ENCODE measurements at regions not wholly inside any gene's neighbourhood (a gene's known extent, or its start where the extent isn't known, plus 50 kb on each side); places are given as distances from the start of the nearest gene placed in this dataset.

DNA sequence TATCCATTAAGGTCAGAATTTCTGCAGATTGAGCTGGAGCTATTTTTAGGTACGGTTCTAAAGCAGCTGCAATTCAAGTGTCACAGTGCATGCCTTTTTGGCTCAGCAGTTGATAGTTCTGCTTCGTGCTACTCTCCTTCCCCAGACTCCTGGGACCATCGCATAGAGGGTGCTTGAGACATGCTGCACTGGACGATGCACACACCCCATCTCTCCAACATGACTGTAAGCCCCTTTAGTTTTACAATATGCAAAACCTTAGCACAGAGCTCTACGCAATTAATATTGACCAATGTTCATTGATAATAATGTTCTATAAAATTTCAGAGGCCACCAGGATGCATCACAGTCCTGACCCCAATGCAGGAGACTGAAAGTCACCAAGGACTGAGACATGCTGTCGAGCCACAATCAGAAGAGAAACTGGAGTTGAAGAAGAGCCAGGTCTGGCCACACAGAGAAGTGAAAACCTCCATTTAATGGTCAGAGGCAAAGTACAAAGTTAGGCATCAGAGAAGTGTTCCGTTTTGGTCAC, 120.9 kb upstream of the ZC3H12C start:
- TF ChIP-seq EP300 (IDR thresholded peaks at IDR 0.05; ENCODE audit: borderline replicate concordance) = no peak
- no peak for TF ChIP-seq CREB1 (IDR thresholded peaks at IDR 0.05; ENCODE audit: low read depth)
- TF ChIP-seq TEAD4 (IDR thresholded peaks at IDR 0.05) = no peak
- no peak for TF ChIP-seq CEBPB (IDR thresholded peaks at IDR 0.05)
- TF ChIP-seq FOXM1 (IDR thresholded peaks at IDR 0.05; ENCODE audit: borderline replicate concordance, low read depth) = no peak
- no peak for TF ChIP-seq NFIC (IDR thresholded peaks at IDR 0.05)

DNA sequence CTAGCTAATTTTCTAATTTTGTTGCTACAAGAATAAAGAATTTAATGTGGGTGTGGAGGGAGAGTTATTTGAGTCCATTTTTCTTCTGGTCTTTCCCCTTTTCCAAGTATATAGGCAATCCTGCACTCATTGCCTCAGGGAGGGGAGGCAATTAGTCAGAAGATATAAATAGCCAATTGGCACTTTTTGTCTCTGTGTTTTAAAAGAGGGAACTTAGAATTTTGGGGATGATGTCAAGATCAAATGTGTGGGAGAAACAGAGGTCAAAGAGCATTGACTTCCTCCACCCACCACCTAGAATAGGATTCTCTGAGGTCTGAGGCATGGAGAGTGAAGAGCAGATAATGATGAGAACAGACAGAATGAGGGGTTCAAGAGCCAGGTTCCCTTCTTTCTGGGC, 120.3 kb upstream of the ZC3H12C start:
- TF ChIP-seq TAF1 (IDR thresholded peaks at IDR 0.05; ENCODE audit: low read depth) = no peak
- TF ChIP-seq YY1 (IDR thresholded peaks at IDR 0.05; ENCODE audit: low read depth) = no peak
- TF ChIP-seq MAX (IDR thresholded peaks at IDR 0.05) = no peak
- no peak for TF ChIP-seq RAD21 (IDR thresholded peaks at IDR 0.05; ENCODE audit: low read depth)
- no peak for TF ChIP-seq FOXM1 (IDR thresholded peaks at IDR 0.05; ENCODE audit: borderline replicate concordance, low read depth)
- no peak for TF ChIP-seq EP300 (IDR thresholded peaks at IDR 0.05; ENCODE audit: borderline replicate concordance)
- TF ChIP-seq, protein P1, sequence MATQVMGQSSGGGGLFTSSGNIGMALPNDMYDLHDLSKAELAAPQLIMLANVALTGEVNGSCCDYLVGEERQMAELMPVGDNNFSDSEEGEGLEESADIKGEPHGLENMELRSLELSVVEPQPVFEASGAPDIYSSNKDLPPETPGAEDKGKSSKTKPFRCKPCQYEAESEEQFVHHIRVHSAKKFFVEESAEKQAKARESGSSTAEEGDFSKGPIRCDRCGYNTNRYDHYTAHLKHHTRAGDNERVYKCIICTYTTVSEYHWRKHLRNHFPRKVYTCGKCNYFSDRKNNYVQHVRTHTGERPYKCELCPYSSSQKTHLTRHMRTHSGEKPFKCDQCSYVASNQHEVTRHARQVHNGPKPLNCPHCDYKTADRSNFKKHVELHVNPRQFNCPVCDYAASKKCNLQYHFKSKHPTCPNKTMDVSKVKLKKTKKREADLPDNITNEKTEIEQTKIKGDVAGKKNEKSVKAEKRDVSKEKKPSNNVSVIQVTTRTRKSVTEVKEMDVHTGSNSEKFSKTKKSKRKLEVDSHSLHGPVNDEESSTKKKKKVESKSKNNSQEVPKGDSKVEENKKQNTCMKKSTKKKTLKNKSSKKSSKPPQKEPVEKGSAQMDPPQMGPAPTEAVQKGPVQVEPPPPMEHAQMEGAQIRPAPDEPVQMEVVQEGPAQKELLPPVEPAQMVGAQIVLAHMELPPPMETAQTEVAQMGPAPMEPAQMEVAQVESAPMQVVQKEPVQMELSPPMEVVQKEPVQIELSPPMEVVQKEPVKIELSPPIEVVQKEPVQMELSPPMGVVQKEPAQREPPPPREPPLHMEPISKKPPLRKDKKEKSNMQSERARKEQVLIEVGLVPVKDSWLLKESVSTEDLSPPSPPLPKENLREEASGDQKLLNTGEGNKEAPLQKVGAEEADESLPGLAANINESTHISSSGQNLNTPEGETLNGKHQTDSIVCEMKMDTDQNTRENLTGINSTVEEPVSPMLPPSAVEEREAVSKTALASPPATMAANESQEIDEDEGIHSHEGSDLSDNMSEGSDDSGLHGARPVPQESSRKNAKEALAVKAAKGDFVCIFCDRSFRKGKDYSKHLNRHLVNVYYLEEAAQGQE (IDR thresholded peaks at IDR 0.05; ENCODE audit: low read depth) = no peak
- TF ChIP-seq ZBTB7A (IDR thresholded peaks at IDR 0.05; ENCODE audit: low read depth) = no peak
- no peak for TF ChIP-seq NFIC (IDR thresholded peaks at IDR 0.05)
- TF ChIP-seq TEAD4 (IDR thresholded peaks at IDR 0.05) = no peak
- TF ChIP-seq TCF12 (IDR thresholded peaks at IDR 0.05; ENCODE audit: low read depth) = no peak
- TF ChIP-seq CEBPB (IDR thresholded peaks at IDR 0.05) = no peak
- TF ChIP-seq USF1 (IDR thresholded peaks at IDR 0.05) = no peak
- TF ChIP-seq CREB1 (IDR thresholded peaks at IDR 0.05; ENCODE audit: low read depth) = no peak
- TF ChIP-seq EGR1 (IDR thresholded peaks at IDR 0.05) = no peak

DNA sequence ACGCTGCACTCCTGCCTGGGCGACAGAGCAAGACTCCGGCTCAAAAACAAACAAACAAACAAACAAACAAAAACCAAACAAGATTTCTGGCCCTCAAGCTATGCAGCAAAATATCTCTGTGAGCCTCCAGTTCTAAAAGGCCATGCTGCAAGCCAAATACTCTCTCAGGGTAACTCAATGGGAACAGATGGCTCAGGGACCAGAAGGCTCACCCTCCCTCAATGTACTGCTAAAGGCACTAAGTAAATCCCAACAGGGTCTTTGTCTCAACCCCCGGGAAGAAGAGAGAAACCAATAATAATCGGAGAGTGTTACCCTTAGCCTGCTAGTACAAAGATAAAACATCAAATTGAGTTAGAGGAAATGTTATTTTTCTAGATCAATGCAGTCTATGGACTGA, 119.7 kb upstream of the ZC3H12C start:
- TF ChIP-seq YY1 (IDR thresholded peaks at IDR 0.05; ENCODE audit: low read depth) = no peak
- no peak for TF ChIP-seq TCF12 (IDR thresholded peaks at IDR 0.05; ENCODE audit: low read depth)
- TF ChIP-seq NFIC (IDR thresholded peaks at IDR 0.05) = no peak
- TF ChIP-seq, protein P1 (IDR thresholded peaks at IDR 0.05; ENCODE audit: low read depth) = no peak
- TF ChIP-seq TAF1 (IDR thresholded peaks at IDR 0.05; ENCODE audit: low read depth) = no peak
- no peak for TF ChIP-seq EGR1 (IDR thresholded peaks at IDR 0.05)

- TF ChIP-seq TAF1 (IDR thresholded peaks at IDR 0.05; ENCODE audit: low read depth) = no peak
- TF ChIP-seq ZBTB7A (IDR thresholded peaks at IDR 0.05; ENCODE audit: low read depth) = no peak
- TF ChIP-seq NFIC (IDR thresholded peaks at IDR 0.05) = no peak
- TF ChIP-seq RAD21 (IDR thresholded peaks at IDR 0.05; ENCODE audit: low read depth) = no peak
- TF ChIP-seq EGR1 (IDR thresholded peaks at IDR 0.05) = no peak
- no peak for TF ChIP-seq EP300 (IDR thresholded peaks at IDR 0.05; ENCODE audit: borderline replicate concordance)
- TF ChIP-seq USF1 (IDR thresholded peaks at IDR 0.05) = no peak
- no peak for TF ChIP-seq YY1 (IDR thresholded peaks at IDR 0.05; ENCODE audit: low read depth)
- TF ChIP-seq FOXM1 (IDR thresholded peaks at IDR 0.05; ENCODE audit: borderline replicate concordance, low read depth) = no peak
- TF ChIP-seq TEAD4 (IDR thresholded peaks at IDR 0.05) = no peak
- TF ChIP-seq, protein P1 (IDR thresholded peaks at IDR 0.05; ENCODE audit: low read depth) = no peak
- no peak for TF ChIP-seq MAX (IDR thresholded peaks at IDR 0.05)
- TF ChIP-seq CEBPB (IDR thresholded peaks at IDR 0.05) = no peak
- no peak for TF ChIP-seq CREB1 (IDR thresholded peaks at IDR 0.05; ENCODE audit: low read depth)
Measured at GRCh38 chr11:109974523-109974922, 118.7 kb upstream of the ZC3H12C start.

- TF ChIP-seq RAD21 (IDR thresholded peaks at IDR 0.05; ENCODE audit: low read depth) (no peak), NFIC (IDR thresholded peaks at IDR 0.05) (no peak), CEBPB (IDR thresholded peaks at IDR 0.05) (no peak), USF1 (IDR thresholded peaks at IDR 0.05) (no peak), FOXM1 (IDR thresholded peaks at IDR 0.05; ENCODE audit: borderline replicate concordance, low read depth) (no peak), EP300 (IDR thresholded peaks at IDR 0.05; ENCODE audit: borderline replicate concordance) (no peak), ZBTB7A (IDR thresholded peaks at IDR 0.05; ENCODE audit: low read depth) (no peak), TCF12 (IDR thresholded peaks at IDR 0.05; ENCODE audit: low read depth) (no peak), YY1 (IDR thresholded peaks at IDR 0.05; ENCODE audit: low read depth) (no peak), TEAD4 (IDR thresholded peaks at IDR 0.05) (no peak), TAF1 (IDR thresholded peaks at IDR 0.05; ENCODE audit: low read depth) (no peak), MAX (IDR thresholded peaks at IDR 0.05) (no peak), EGR1 (IDR thresholded peaks at IDR 0.05) (no peak), CREB1 (IDR thresholded peaks at IDR 0.05; ENCODE audit: low read depth) (no peak)
- TF ChIP-seq, protein P1 (IDR thresholded peaks at IDR 0.05; ENCODE audit: low read depth) = no peak
Measured at GRCh38 chr11:109978895-109979294, 114.3 kb upstream of the ZC3H12C start.

Data from Ishikawa (cell line).